H9 (cell line): ENCODE measurements at regions not wholly inside any gene's neighbourhood (a gene's known extent, or its start where the extent isn't known, plus 50 kb on each side); places are given as distances from the start of the nearest gene placed in this dataset.
A peak's percentile ranks its signal among the peaks of the same experiment; 100 is the strongest.

Source experiments
- DNase-seq: peaks from one replicate; pipeline ENCODE4 v3.0.0-alpha.2; 2017
- H2AFZ ChIP-seq: one replicate; pipeline ENCODE4 v1.6.1; 2013; ENCODE audit warnings: mild to moderate bottlenecking, low read length, control low read depth, moderate library complexity
- H2AK5ac ChIP-seq: 2 replicates; pipeline ENCODE4 v1.6.1; 2013; ENCODE audit warnings: low read length, control low read depth, mixed read lengths; ENCODE audit not compliant: insufficient read length
- H2BK120ac ChIP-seq: one replicate; pipeline ENCODE4 v1.6.1; 2013; ENCODE audit warnings: low read depth, mild to moderate bottlenecking, low read length, control low read depth, inconsistent platforms; ENCODE audit not compliant: poor library complexity, severe bottlenecking
- H2BK12ac ChIP-seq: 2 replicates; pipeline ENCODE4 v1.6.1; 2013; ENCODE audit warnings: low read length, control low read depth, mixed read lengths, low read depth; ENCODE audit not compliant: insufficient read length
- H2BK15ac ChIP-seq: 2 replicates; pipeline ENCODE4 v1.6.1; 2013; ENCODE audit warnings: low read depth, low read length, control low read depth
- H2BK20ac ChIP-seq: one replicate; pipeline ENCODE4 v1.6.1; 2013; ENCODE audit warnings: low read depth, mild to moderate bottlenecking, low read length, control low read depth, inconsistent platforms; ENCODE audit not compliant: poor library complexity, severe bottlenecking
- H2BK5ac ChIP-seq: 2 replicates; pipeline ENCODE4 v1.6.1; 2013; ENCODE audit warnings: low read length, control low read depth, mixed read lengths; ENCODE audit not compliant: insufficient read length
- H3K14ac ChIP-seq: 2 replicates; pipeline ENCODE4 v1.6.1; 2013; ENCODE audit warnings: low read length, control low read depth; ENCODE audit not compliant: insufficient read depth
- H3K18ac ChIP-seq: 2 replicates; pipeline ENCODE4 v1.6.1; 2013; ENCODE audit warnings: low read depth, mild to moderate bottlenecking, mixed read lengths, low read length, control low read depth; ENCODE audit not compliant: insufficient read length
- H3K23ac ChIP-seq: 2 replicates; pipeline ENCODE4 v1.6.1; 2013; ENCODE audit warnings: low read length, control low read depth, mixed read lengths, low read depth; ENCODE audit not compliant: insufficient read length
- H3K23me2 ChIP-seq: 2 replicates; pipeline ENCODE4 v1.6.1; 2013; ENCODE audit warnings: low read depth, mild to moderate bottlenecking, mixed read lengths, low read length, control low read depth; ENCODE audit not compliant: insufficient read length, poor library complexity, severe bottlenecking
- H3K27ac ChIP-seq: 2 replicates; pipeline ENCODE4 v1.5.1; 2013; ENCODE audit warnings: low read length, control low read depth, mixed read lengths, low read depth; ENCODE audit not compliant: insufficient read length
- H3K27me3 ChIP-seq: 2 replicates; pipeline ENCODE4 v1.6.1; 2013; ENCODE audit warnings: low read length, control low read depth, inconsistent platforms; ENCODE audit not compliant: insufficient read depth
- H3K4ac ChIP-seq: 2 replicates; pipeline ENCODE4 v1.6.1; 2013; ENCODE audit warnings: low read depth, mild to moderate bottlenecking, control low read depth, inconsistent platforms, low read length, moderate library complexity
- H3K4me1 ChIP-seq: 2 replicates; pipeline ENCODE4 v1.6.1; 2013; ENCODE audit warnings: low read length, control low read depth, inconsistent platforms; ENCODE audit not compliant: insufficient read depth
- H3K4me2 ChIP-seq: 2 replicates; pipeline ENCODE4 v1.6.1; 2013; ENCODE audit warnings: low read length, control low read depth, mixed read lengths; ENCODE audit not compliant: insufficient read length, insufficient read depth
- H3K56ac ChIP-seq: 2 replicates; pipeline ENCODE4 v1.6.1; 2013; ENCODE audit warnings: low read depth, mild to moderate bottlenecking, mixed read lengths, low read length, control low read depth; ENCODE audit not compliant: insufficient read length
- H3K79me1 ChIP-seq: 2 replicates; pipeline ENCODE4 v1.6.1; 2013; ENCODE audit warnings: low read depth, mild to moderate bottlenecking, moderate library complexity, low read length, control low read depth, inconsistent platforms; ENCODE audit not compliant: insufficient read depth, poor library complexity, severe bottlenecking
- H3K79me2 ChIP-seq: 2 replicates; pipeline ENCODE4 v1.6.1; 2013; ENCODE audit warnings: low read length, control low read depth, inconsistent platforms; ENCODE audit not compliant: insufficient read depth
- H3K9ac ChIP-seq: 2 replicates; pipeline ENCODE4 v1.6.1; 2013; ENCODE audit warnings: low read length, control low read depth, mixed read lengths; ENCODE audit not compliant: insufficient read length; ENCODE audit errors: extremely low read depth
- H3K9me3 ChIP-seq: one replicate; pipeline ENCODE4 v1.6.1; 2013; ENCODE audit warnings: low read depth, low read length, inconsistent platforms; ENCODE audit not compliant: control insufficient read depth
- H3T11ph ChIP-seq: one replicate; pipeline ENCODE4 v1.6.1; 2013; ENCODE audit warnings: mild to moderate bottlenecking, low read length, control low read depth, inconsistent platforms
- H4K20me1 ChIP-seq: one replicate; pipeline ENCODE4 v1.6.1; 2013; ENCODE audit not compliant: control insufficient read depth, insufficient read length, insufficient read depth
- H4K5ac ChIP-seq: 2 replicates; pipeline ENCODE4 v1.6.1; 2013; ENCODE audit warnings: low read depth, mild to moderate bottlenecking, mixed read lengths, low read length, control low read depth; ENCODE audit not compliant: insufficient read length
- H4K8ac ChIP-seq: replicated peaks from 2 replicates; pipeline ENCODE4 v1.6.1; 2013; ENCODE audit warnings: low read length, control low read depth, mixed read lengths, low read depth; ENCODE audit not compliant: insufficient read length
- H4K91ac ChIP-seq: 2 replicates; pipeline ENCODE4 v1.6.1; 2013; ENCODE audit warnings: low read depth, mild to moderate bottlenecking, moderate library complexity, mixed read lengths, low read length, control low read depth; ENCODE audit not compliant: insufficient read length
- H3K27ac Mint-ChIP-seq, 3 experiments: 2 replicates in 2 of 3; 3 replicates in 1 of 3; pipeline ENCODE4 v1.8.0; 2020 to 2021; ENCODE audit warnings: mixed read lengths in 3 of 3, mild to moderate bottlenecking in 1 of 3, moderate library complexity in 1 of 3
- H3K27me3 Mint-ChIP-seq: 2 replicates; pipeline ENCODE4 v1.8.0; 2021; ENCODE audit warnings: low read depth, mild to moderate bottlenecking, moderate library complexity, mixed read lengths
- H3K36me3 Mint-ChIP-seq, 3 experiments: 2 replicates in 2 of 3; 3 replicates in 1 of 3; pipeline ENCODE4 v1.8.0; 2020 to 2021; ENCODE audit warnings: low read depth in 3 of 3, mixed read lengths in 3 of 3; ENCODE audit not compliant: insufficient read depth in 1 of 3
- H3K4me1 Mint-ChIP-seq, 2 experiments: 2 replicates each; pipeline ENCODE4 v1.8.0; 2020; ENCODE audit warnings: mixed read lengths in 2 of 2
- H3K4me3 Mint-ChIP-seq, 2 experiments: 2 replicates in 1 of 2; 3 replicates in 1 of 2; pipeline ENCODE4 v1.8.0; 2020 to 2021; ENCODE audit warnings: mild to moderate bottlenecking in 2 of 2, mixed read lengths in 2 of 2, moderate library complexity in 1 of 2
- H3K9me3 Mint-ChIP-seq, 2 experiments: 2 replicates in 1 of 2; 3 replicates in 1 of 2; pipeline ENCODE4 v1.8.0; 2020; ENCODE audit warnings: mild to moderate bottlenecking in 2 of 2, mixed read lengths in 2 of 2, moderate library complexity in 1 of 2
- CTCF ChIP-seq: fragments of 200-600 bp; sonication (generic); conservative IDR thresholded peaks from 3 replicates; pipeline ENCODE4 v1.8.0; 2021; ENCODE audit warnings: antibody characterized with exemption, mild to moderate bottlenecking
- WGBS: extraction: QIAGEN DNeasy Blood & Tissue Kit; methylation state at CpG from one replicate; pipeline ENCODE4 v1.1.7; 2013; ENCODE audit warnings: missing lambda C conversion rate, low lambda C conversion rate, mixed read lengths; ENCODE audit not compliant: insufficient read length; ENCODE audit errors: extremely low coverage; 5-methylcytosine and 5-hydroxymethylcytosine counted together

- H3T11ph ChIP-seq: no peak overlapping the region
- Mint-ChIP-seq H3K9me3 (peaks cover 4 to 56% of the 10 kb centered on the region in 2 experiments), H3K4me1 (peaks cover 34 to 43% of the 10 kb centered on the region in 2 experiments), H3K4me3 (no peak overlapping the region), H3K36me3 (peaks cover 0 to 17% (median 13%) of the 10 kb centered on the region in 3 experiments; a peak in 4 of 7 replicates), H3K27ac (peak overlapping the region; percentile 33 to 88 (median 73); a peak in 6 of 7 replicates), H3K27me3 (no peaks in the 10 kb centered on the region)
- WGBS: no CpG with 5 or more reads among the region's 3 CpGs
- no peaks in the 10 kb centered on the region for H3K79me2 ChIP-seq
- no peak overlapping the region for H2AFZ ChIP-seq
- H3K23ac ChIP-seq: no peak overlapping the region
- no peaks in the 10 kb centered on the region for H3K23me2 ChIP-seq
- H2BK5ac ChIP-seq: no peak overlapping the region
- H3K4me1 ChIP-seq: no peaks in the 10 kb centered on the region
- TF ChIP-seq CTCF: no peak
- no peaks in the 10 kb centered on the region for H3K79me1 ChIP-seq
- no peak overlapping the region for H3K27ac ChIP-seq
- no peak overlapping the region for H3K14ac ChIP-seq
- no peak overlapping the region for H4K8ac ChIP-seq
- H3K9ac ChIP-seq: no peak overlapping the region
- H3K27me3 ChIP-seq: no peaks in the 10 kb centered on the region
- H3K4me2 ChIP-seq: no peak overlapping the region
- H2BK15ac ChIP-seq: no peak overlapping the region
- DNase-seq: peak; percentile 41
- H2AK5ac ChIP-seq: no peak overlapping the region
- H2BK120ac ChIP-seq: no peak overlapping the region
- no peak overlapping the region for H3K4ac ChIP-seq
- no peaks in the 10 kb centered on the region for H3K9me3 ChIP-seq
- no peak overlapping the region for H4K91ac ChIP-seq
- H3K18ac ChIP-seq: no peak overlapping the region
- H2BK20ac ChIP-seq: no peak overlapping the region
- no peak overlapping the region for H2BK12ac ChIP-seq
- H3K56ac ChIP-seq: no peak overlapping the region
- H4K20me1 ChIP-seq: no peaks in the 10 kb centered on the region
- no peak overlapping the region for H4K5ac ChIP-seq
Observed at GRCh38 chrX:43551590-43551989, 104.5 kb upstream of the MAOA start.
